ENCODE measurements at regions not wholly inside any gene's neighbourhood (a gene's known extent, or its start where the extent isn't known, plus 50 kb on each side); places are given as distances from the start of the nearest gene placed in this dataset.

GRCh38 chr21:39108291-39109162 lies 74.7 kb downstream of the PSMG1 start:
- Mint-ChIP-seq H3K9me3 (ENCODE audit: low read depth) (peaks cover 3% of the 10 kb centered on the region), H3K4me1 (ENCODE audit: low read depth) (peaks cover 5% of the 10 kb centered on the region), H3K36me3 (ENCODE audit: insufficient read depth) (no peaks in the 10 kb centered on the region), H3K27me3 (no peaks in the 10 kb centered on the region), H3K4me3 (ENCODE audit: low read depth) (no peak overlapping the region), H3K27ac (no peak overlapping the region)
- no peak for TF ChIP-seq CTCF (IDR thresholded peaks at IDR 0.05; ENCODE audit: unreplicated experiment)
- no peak for DNase-seq (ENCODE audit: low spot score, unreplicated experiment)

GRCh38 chr21:39107739-39108138 lies 75.5 kb downstream of the PSMG1 start:
- Mint-ChIP-seq H3K36me3 (ENCODE audit: insufficient read depth) (no peaks in the 10 kb centered on the region), H3K9me3 (ENCODE audit: low read depth) (peaks cover 3% of the 10 kb centered on the region), H3K4me1 (ENCODE audit: low read depth) (peaks cover 5% of the 10 kb centered on the region), H3K4me3 (ENCODE audit: low read depth) (no peak overlapping the region), H3K27me3 (no peaks in the 10 kb centered on the region), H3K27ac (no peak overlapping the region)
- TF ChIP-seq CTCF (IDR thresholded peaks at IDR 0.05; ENCODE audit: unreplicated experiment) = no peak
- no peak for DNase-seq (ENCODE audit: low spot score, unreplicated experiment)

- no peak for DNase-seq (ENCODE audit: low spot score, unreplicated experiment)
- H3K27me3 Mint-ChIP-seq = no peaks in the 10 kb centered on the region
- H3K4me1 Mint-ChIP-seq (ENCODE audit: low read depth) = peaks cover 5% of the 10 kb centered on the region
- no peak overlapping the region for H3K27ac Mint-ChIP-seq
- peaks cover 3% of the 10 kb centered on the region for H3K9me3 Mint-ChIP-seq (ENCODE audit: low read depth)
- no peak overlapping the region for H3K4me3 Mint-ChIP-seq (ENCODE audit: low read depth)
- no peaks in the 10 kb centered on the region for H3K36me3 Mint-ChIP-seq (ENCODE audit: insufficient read depth)
- no peak for TF ChIP-seq CTCF (IDR thresholded peaks at IDR 0.05; ENCODE audit: unreplicated experiment)
Observed at GRCh38 chr21:39106881-39107462, 76.3 kb downstream of the PSMG1 start.

GRCh38 chr21:39105836-39106235 lies 77.4 kb downstream of the PSMG1 start:
- Mint-ChIP-seq H3K4me1 (ENCODE audit: low read depth) (peaks cover 5% of the 10 kb centered on the region), H3K27ac (no peak overlapping the region)

More at GRCh38 chr21:39105836-39106235, 77.4 kb downstream of the PSMG1 start:
- Mint-ChIP-seq H3K27me3 (no peaks in the 10 kb centered on the region), H3K36me3 (ENCODE audit: insufficient read depth) (no peaks in the 10 kb centered on the region), H3K4me3 (ENCODE audit: low read depth) (no peak overlapping the region), H3K9me3 (ENCODE audit: low read depth) (peaks cover 3% of the 10 kb centered on the region)
- DNase-seq (ENCODE audit: low spot score, unreplicated experiment) = no peak
- no peak for TF ChIP-seq CTCF (IDR thresholded peaks at IDR 0.05; ENCODE audit: unreplicated experiment)

Data from progenitor cell of endocrine pancreas (in vitro differentiated cells).